ENCODE measurements at regions not wholly inside any gene's neighbourhood (a gene's known extent, or its start where the extent isn't known, plus 50 kb on each side); places are given as distances from the start of the nearest gene placed in this dataset.

GRCh38 chr17:73820686-73821448 lies 176.6 kb upstream of the SDK2 start:
- no peak for DNase-seq

DNA sequence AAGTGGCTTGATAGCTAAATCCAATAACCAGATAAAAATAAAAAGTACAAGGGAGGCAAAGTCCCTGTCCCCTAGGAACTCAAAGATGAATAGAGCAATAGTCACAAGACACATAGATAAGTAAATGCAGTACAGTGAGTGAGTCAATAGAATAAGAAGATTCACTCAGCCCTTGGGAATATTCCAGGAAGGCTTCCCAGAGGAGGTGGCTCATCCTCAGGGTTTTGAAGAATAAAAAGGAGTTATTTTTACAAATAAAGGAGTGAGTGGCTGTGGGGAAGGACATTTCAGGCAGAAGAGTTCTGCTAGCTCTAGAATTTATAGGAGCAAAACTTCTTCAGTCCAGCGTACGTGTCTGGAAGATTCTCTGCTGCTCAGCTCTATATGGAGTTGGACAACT lies 177.4 kb upstream of the SDK2 start:
- no peak for DNase-seq

DNA sequence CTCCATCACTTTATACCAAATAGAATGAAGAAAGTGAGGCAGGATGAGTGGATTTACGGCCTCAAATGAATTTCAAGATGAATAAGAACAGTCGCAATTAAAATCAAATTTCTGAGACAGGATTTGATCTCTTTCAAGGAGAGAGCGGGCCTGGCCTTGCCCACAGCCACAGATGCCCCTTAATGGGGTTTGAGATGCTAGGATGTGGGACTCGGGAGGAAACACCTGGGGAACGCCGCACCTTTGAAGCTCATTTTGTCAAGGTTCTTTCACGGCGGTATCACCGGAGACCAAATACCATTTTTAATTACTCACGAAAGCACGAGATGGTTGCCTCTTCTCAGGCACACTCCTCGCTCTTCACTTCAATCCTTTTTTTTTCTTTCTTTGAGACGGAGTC lies 178.1 kb upstream of the SDK2 start:
- DNase-seq: no peak

- DNase-seq: no peak
Measured at GRCh38 chr17:73823684-73824083, 179.4 kb upstream of the SDK2 start.

DNA sequence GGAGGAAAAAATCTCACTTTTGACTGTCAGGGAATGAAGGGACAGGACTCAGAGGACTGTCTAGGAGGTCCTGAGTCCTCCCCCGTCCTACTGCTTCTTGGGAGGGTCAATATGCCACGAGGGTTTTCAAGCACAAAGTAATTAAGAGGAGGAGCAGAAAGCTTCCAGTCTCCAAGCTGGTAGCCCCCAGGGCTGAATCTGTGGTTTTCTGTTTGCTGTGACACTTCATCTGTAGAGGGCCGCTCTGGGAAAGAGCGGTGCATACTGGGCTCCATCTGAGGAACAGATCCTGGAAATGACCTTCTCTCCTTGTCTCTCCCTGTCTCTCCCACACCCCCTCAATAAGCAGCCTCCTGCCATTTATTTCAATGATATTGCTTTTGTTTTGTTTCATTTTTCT lies 180.1 kb upstream of the SDK2 start:
- no peak for DNase-seq

DNA sequence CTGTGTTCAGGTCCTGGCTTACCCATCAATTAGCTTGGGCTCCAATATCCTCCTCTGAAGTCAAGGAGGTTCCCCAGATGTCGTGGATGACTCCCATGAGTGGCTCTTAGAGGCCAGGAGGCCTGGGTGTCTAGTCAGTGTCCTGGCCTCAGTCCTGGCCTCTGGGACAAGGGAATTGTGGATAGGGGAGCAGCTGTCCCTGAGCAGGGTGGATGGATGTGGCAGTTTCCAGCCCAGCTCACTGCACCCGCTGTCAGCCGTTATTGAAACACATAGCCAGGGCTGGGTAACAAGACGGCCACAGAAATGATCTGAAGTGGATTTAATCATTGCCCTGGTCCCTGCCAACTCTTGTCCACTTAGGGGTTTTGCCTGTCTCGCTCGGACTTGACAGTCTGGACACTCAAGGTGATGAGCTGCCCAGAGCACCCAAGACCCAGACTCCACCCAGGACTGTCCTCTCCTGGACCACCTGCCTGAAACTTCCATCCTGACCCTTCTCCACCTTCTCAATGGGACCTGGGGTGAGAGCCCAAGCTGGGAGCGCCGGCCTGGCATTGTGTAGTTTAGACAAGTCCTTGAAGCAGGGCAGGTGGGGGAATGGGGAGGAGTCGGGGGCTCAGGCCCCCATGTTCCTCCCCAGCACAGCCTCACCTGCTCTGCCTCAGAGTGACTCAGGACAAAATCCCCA lies 182.1 kb upstream of the SDK2 start:
- no peak for DNase-seq

GRCh38 chr17:73826872-73827228 lies 182.6 kb upstream of the SDK2 start:
- no peak for DNase-seq

DNA sequence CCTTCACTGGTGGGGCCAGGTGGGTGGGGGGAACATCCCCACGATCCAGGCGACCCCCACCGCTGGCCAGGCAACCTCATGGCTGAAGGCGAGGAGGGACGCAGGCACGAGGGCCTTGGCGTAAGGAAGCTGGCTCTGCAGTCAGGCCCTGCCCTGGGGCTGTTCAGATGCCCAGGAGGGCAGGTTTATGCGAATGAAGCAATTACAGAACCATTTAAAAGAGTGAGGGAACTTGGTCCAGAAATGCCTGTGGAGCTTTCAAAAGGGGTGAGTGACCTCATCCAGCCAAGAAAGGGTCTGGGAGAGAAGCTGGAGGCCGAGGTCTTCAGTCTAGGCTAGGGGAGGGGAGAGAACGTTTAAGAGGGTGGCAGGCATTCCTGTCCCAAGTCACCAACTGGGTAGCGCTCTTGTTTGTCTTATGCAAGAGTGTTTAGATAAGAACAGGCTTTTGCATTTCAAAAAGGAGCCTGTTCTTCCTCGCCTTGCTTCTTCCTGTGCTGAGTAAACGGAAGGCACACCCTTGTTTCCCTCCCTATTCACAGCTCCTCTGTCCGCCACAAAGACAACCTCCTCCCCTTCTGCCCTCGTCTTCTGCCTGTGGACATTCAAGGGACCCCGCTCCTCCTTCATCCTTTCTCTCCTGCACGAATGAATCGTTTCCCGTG lies 183.5 kb upstream of the SDK2 start:
- peak in 1 of 2 donors; percentile 12 for DNase-seq

GRCh38 chr17:73829676-73830280 lies 185.5 kb upstream of the SDK2 start:
- DNase-seq: no peak

- no peak for DNase-seq
Measured at GRCh38 chr17:73831699-73832098, 187.5 kb upstream of the SDK2 start.

DNA sequence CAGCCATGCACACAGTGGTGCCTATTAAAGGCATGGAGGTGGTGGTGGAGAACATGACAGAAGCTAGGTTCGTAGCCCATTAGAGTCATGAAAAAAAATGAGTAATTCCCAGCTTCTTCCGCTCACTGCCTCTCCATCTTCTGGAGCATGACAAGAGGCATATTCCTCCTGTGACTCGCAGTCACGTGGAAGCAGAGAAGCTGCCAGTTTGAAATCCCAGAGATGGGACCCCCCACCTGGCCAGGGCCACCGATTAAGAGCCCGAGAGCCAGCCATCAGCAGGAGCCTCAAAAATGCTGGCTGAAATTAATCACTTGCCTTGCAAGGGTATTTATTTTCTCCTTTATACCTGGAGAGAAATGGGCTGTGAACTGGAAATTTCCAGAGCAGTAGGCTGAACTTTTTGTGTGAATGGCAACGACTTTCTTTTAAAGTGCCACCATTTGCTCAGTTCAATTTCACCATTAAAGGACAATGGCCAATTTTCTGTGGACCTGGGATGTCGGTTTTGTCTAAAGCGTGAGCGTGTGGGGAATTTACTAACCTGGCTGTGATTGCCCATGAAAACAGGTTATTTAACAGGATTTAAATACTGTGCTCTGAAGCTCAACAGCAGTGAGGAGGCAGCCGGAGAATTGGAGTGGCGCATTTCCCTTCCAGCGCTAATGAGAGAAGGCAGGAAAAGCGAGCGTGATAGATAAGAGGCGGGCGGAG lies 189.7 kb upstream of the SDK2 start:
- DNase-seq: no peak

GRCh38 chr17:73834684-73835343 lies 190.6 kb upstream of the SDK2 start:
- no peak for DNase-seq

GRCh38 chr17:73835605-73836004 lies 191.4 kb upstream of the SDK2 start:
- DNase-seq: no peak

DNA sequence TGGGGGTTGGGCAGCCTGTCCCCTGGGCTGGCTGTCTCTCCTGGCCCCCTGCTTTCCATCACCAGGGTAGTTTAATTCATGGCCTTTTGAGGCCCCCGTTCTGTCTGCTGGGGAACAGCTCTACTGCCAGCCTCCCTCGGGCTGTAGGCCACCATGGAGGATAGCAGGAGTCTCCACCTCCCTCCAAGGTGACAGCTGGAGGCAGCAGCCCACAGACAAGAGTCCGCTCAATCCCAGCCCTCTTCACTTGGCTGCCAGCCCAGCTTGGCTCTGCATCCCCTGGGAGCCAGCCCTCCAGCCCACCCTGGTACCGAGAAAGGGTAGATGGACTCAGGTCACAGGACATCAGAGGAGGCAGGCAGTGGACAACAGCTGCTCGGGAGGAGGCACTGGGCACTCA lies 194.6 kb upstream of the SDK2 start:
- no peak for DNase-seq

GRCh38 chr17:73840829-73841228 lies 196.6 kb upstream of the SDK2 start:
- DNase-seq: no peak

- DNase-seq: peak; percentile 7 to 15
Measured at GRCh38 chr17:73841431-73842060, 197.3 kb upstream of the SDK2 start.

DNA sequence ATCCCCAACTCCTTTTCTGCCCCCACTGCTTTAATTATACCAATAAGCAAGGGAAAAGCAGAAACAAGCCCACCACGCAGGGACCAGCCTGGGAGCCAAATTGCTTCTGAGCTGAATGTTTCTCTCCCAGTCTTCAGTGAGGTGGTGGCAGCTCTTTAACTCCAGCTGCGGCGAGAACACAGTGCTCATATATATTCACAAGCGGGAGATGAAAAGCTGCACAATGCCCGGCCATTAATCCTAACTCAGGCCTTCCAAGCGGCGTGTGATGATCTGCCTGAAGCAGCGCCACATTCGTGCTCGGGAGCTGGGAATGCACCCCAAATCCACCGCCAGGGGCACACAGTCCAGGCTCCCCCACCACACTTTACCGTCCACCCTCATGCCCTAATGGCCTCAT lies 203.7 kb upstream of the SDK2 start:
- DNase-seq: no peak

GRCh38 chr17:73850426-73850825 lies 206.2 kb upstream of the SDK2 start:
- no peak for DNase-seq

DNA sequence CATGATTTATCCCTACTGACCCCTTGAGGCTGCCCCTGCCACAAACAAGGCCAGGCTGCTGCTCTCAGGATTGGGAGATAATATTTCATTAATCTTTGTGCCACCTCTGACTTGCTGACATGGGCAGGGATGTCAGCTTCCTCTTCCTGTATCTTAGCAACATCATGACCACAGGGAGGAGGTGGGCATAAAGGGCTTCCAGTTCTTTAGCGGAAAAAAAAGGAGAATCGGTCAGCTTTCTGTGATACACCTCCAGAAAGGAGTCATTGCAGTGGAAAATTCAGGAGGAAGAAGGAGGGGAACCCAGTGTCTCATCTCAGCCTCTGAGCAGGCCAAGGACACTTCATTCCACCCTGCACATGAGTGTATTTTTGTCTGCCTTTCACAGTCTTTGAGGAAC lies 206.8 kb upstream of the SDK2 start:
- no peak for DNase-seq

DNA sequence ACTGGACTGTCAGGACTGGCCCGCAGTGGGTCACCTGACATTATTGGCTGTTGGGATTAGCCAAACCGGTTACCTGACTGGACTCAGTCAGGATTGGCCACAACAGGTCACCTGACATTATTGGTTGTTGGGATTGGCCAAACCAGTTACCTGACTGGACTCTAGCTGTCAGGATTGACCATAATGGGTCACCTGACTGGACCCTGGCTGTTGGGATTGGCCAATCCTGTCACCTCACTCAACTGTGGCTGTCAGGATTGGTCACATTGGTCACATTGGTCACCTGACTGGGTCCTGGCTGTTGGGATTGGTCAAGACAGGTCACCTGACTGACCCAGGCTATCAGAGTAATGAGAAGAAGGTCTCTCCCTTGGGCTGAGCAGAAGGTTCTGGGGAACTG lies 207.7 kb upstream of the SDK2 start:
- no peak for DNase-seq

DNA sequence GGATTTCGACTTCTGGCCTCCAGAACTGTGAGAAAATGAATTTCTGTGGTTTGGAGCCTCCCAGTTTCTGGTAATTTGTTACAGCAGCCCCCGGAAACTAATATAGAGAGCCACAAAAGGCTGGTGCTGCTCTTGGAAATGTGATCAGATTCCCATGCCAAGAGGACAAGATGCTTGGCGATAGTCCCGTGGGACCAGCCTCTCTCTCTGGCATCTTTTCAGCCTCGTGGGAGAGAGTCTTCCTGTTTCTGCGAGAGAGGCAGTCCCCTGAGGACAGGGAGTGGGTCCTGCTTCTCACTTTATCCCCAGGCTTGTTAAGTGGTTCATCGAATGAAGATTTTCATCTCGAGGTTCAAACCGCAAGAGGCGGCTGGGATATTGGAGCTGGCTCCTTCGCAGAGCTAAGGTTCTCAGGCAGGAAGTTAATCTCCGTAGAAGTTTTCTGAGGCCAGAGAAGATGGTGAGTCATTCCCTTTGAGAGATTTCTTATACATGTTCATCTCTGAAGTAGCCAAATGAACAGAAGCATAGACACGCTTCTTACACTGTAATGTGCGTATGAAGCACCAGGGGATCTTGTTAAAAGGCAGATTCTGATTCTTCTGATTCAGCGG lies 211.6 kb upstream of the SDK2 start:
- DNase-seq: no peak

DNA sequence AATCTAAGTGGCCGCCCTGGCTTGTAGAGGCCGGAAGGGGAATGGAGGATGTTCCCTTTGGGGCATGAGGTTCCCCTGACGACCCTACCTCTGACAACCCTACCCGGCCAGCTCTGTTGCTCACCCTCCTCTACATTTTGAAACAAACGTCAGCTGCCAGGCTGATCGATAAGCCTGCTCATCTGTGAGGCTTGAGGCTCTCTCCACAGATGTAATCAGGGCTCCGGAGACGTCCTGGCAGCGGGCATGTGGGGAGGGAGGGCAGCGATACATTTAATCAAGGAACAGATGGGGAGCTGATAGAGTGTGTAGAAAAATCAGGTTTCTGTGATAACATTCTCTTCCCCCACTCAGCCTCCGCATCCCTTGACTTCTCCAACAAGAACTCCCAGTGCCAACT lies 212.3 kb upstream of the SDK2 start:
- no peak for DNase-seq
